Heart left ventricle (tissue), 13 donors: ENCODE measurements at regions not wholly inside any gene's neighbourhood (a gene's known extent, or its start where the extent isn't known, plus 50 kb on each side); places are given as distances from the start of the nearest gene placed in this dataset.

ENCODE experiments used
- POLR2A ChIP-seq, 2 donors: fragments of 450-650 bp; IDR thresholded peaks; one replicate each; pipeline ENCODE4 v1.6.1; 2017; ENCODE audit warnings: antibody characterized with exemption in 2 of 2, mild to moderate bottlenecking in 2 of 2, moderate library complexity in 2 of 2
- TF ChIP-seq, protein P1 (sequence below), 12 donors: fragments of 200-600 bp; sonication (generic) in 4 of 12; IDR thresholded peaks; one replicate each; pipeline versions ENCODE4 v1.5.0 to v1.8.0; 2018 to 2022; ENCODE audit warnings: antibody characterized with exemption in 12 of 12, mild to moderate bottlenecking in 5 of 12
- donor health status: ischemic (EF 13 %, LVEDD 7.1; RV severe dilation, severe dysfunction).
- donor health status: DM: no; HTN: yes; CAD: no.
- donor health status: DM: no; HTN: no; CAD: no.
- donor health status: ischemic (EF 25% LVEDD 6.9; RV normal size, moderate dysfunction).
- donor health status: ischemic (EF 25% LVEDD 5.7; RV mildly dilated, moderate dysfunction).
- donor health status: ischemic (EF 35%, LVEDD 5.7; RV mildly dilated, moderate dysfunction).
- donor health status: nonischemic (EF 11% LVEDD 7.7; RV severe dilation, severe dysfunction).
- donor health status: DM: yes; HTN: yes; CAD: no.
- donor health status: PGD.
- donor health status: ischemic (EF 29% LVEDD 5.4; RV normal size, mild dysfunction).
- donor health status: nonischemic (EF 23%, LVEDD 6.1; RV moderate dilation, normal function).

DNA sequence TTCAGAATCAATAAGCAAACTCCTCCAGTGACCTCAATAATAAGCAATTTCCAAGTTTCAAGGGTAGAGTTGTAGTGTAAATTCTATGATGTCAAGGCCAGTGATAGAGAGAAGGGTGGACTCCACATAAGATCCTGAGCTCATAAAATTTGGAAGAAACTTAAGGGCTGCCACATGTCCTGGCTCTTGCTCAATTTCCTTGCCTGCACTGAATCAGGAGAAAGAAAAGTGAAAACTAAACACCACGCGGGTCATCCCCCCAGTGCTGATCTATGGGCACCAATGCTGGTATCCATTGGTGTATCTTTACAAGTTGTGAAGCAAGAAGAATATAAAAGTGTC lies 392.0 kb upstream of the INTU start:
- TF ChIP-seq, protein P1, sequence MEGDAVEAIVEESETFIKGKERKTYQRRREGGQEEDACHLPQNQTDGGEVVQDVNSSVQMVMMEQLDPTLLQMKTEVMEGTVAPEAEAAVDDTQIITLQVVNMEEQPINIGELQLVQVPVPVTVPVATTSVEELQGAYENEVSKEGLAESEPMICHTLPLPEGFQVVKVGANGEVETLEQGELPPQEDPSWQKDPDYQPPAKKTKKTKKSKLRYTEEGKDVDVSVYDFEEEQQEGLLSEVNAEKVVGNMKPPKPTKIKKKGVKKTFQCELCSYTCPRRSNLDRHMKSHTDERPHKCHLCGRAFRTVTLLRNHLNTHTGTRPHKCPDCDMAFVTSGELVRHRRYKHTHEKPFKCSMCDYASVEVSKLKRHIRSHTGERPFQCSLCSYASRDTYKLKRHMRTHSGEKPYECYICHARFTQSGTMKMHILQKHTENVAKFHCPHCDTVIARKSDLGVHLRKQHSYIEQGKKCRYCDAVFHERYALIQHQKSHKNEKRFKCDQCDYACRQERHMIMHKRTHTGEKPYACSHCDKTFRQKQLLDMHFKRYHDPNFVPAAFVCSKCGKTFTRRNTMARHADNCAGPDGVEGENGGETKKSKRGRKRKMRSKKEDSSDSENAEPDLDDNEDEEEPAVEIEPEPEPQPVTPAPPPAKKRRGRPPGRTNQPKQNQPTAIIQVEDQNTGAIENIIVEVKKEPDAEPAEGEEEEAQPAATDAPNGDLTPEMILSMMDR (IDR thresholded peaks at IDR 0.05) = no peak
- no peak for TF ChIP-seq POLR2A (IDR thresholded peaks at IDR 0.05)
